Motor neuron (in vitro differentiated cells): ENCODE measurements at regions not wholly inside any gene's neighbourhood (a gene's known extent, or its start where the extent isn't known, plus 50 kb on each side); places are given as distances from the start of the nearest gene placed in this dataset.

Experiments
- ATAC-seq, 8 experiments: fragments of 200-7000 bp; cut with Tn5 transposase; replicated peaks in 6 of 8; 2 replicates each; pipeline ENCODE4 v1.8.0; 2021; ENCODE audit warnings: mild to moderate bottlenecking in 8 of 8, moderate library complexity in 8 of 8
- H3K27ac ChIP-seq, 2 donors: fragments of 250-450 bp; sonication (Bioruptor Pico); 2 replicates each; pipeline ENCODE4 v1.9.0; 2021; ENCODE audit warnings: antibody characterized with exemption in 2 of 2, mild to moderate bottlenecking in 2 of 2, moderate library complexity in 1 of 2
- H3K4me1 ChIP-seq, 2 donors: fragments of 250-450 bp; sonication (Bioruptor Pico); replicated peaks in 1 of 2; 2 replicates each; pipeline ENCODE4 v1.6.1; 2021; ENCODE audit warnings: antibody characterized with exemption in 2 of 2, mild to moderate bottlenecking in 2 of 2, moderate library complexity in 1 of 2
- H3K4me3 ChIP-seq, 5 donors: fragments of 250-450 bp; sonication (Bioruptor Pico); 2 replicates each; pipeline ENCODE4 v1.9.0; 2021; ENCODE audit warnings: antibody characterized with exemption in 5 of 5, mild to moderate bottlenecking in 5 of 5, moderate library complexity in 4 of 5
- WGBS, 10 experiments: fragments of 450-650 bp; shearing (Covaris generic); methylation state at CpG; one replicate each; pipeline ENCODE4 v1.0.0; 2022; 5-methylcytosine and 5-hydroxymethylcytosine counted together
- in situ Hi-C, 9 experiments: fragments of 400-800 bp; cut with MboI; loops; one replicate each; pipeline ENCODE4 v1.15.0; 2021; ENCODE audit warnings: low sequenced_read_pairs in 9 of 9, low pct_unique_long_range_greater_than_20kb in 2 of 9; ENCODE audit not compliant: unreplicated experiment in 9 of 9

GRCh38 chr7:80334196-80334595 is 177.7 kb downstream of the GNAT3 start:
- H3K4me3 ChIP-seq: no peak overlapping the region
- ATAC-seq: peak in 2 of 8 experiments; percentile 48 to 50
- H3K4me1 ChIP-seq: peaks cover 0 to 9% of the 10 kb centered on the region in 2 donors
- in situ Hi-C loops: no loop called here
- no peak overlapping the region for H3K27ac ChIP-seq
- WGBS, 10 experiments: 100% methylated on average over 1 of the region's 1 CpG; no CpG with 5 or more reads in 5 of the 10 experiments

- Histone ChIP-seq H3K27ac (no peak overlapping the region), H3K4me1 (peaks cover 0 to 9% of the 10 kb centered on the region in 2 donors), H3K4me3 (no peak overlapping the region)
- in situ Hi-C loops: no loop called here
- ATAC-seq: peak in 4 of 8 experiments; percentile 30 to 90 (median 54)
- 14 to 100% (median 86%) methylated on average over 1 of the region's 1 CpG; no CpG with 5 or more reads in 5 of the 10 experiments for WGBS, 10 experiments
Observed at GRCh38 chr7:80333040-80333439, 178.8 kb downstream of the GNAT3 start.

- Histone ChIP-seq H3K4me1 (peaks cover 0 to 3% of the 10 kb centered on the region in 2 donors), H3K4me3 (no peak overlapping the region), H3K27ac (no peak overlapping the region)
- in situ Hi-C loops: no loop called here
- ATAC-seq: no peak
Observed at GRCh38 chr7:80330434-80330833, 181.4 kb downstream of the GNAT3 start.

- H3K4me3 ChIP-seq: no peak overlapping the region
- H3K27ac ChIP-seq: no peak overlapping the region
- no peaks in the 10 kb centered on the region for H3K4me1 ChIP-seq
- no peak for ATAC-seq
- in situ Hi-C loops: no loop called here
- WGBS, 10 experiments: 10 to 93% (median 84%) methylated on average over 1 to 3 of the region's 3 CpGs
Observed at GRCh38 chr7:80324032-80324431, 187.8 kb downstream of the GNAT3 start.

DNA sequence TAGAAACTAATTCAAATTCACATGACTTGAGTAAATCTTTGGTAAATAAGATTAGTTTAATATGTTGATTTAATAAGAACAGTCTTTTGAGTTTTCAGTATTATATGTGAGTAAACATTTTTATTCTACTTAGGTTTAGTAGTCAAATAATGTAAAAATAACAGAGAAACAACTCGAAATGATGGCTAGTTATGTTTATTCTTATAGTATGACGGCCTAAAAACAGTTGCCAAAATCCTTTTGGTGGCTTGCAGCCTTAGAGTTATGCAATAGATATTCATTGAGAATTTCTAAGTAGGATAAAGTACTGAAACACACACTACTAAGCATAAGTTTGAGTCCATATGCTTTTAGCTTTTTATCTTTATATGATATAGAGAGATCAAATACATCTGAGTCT is 184.8 kb downstream of the GNAI1 start:
- ATAC-seq: no peak
- Histone ChIP-seq H3K4me3 (no peak overlapping the region), H3K4me1 (no peaks in the 10 kb centered on the region), H3K27ac (no peak overlapping the region)
- WGBS, 10 experiments: 0 to 81% (median 57%) methylated on average over 1 to 2 of the region's 2 CpGs; no CpG with 5 or more reads in 1 of the 10 experiments
- in situ Hi-C loops: no loop called here

GRCh38 chr7:80318081-80318480 is 183.4 kb downstream of the GNAI1 start:
- in situ Hi-C loops: no loop called here
- Histone ChIP-seq H3K4me3 (no peak overlapping the region), H3K4me1 (no peaks in the 10 kb centered on the region), H3K27ac (no peak overlapping the region)
- ATAC-seq: no peak
- 56 to 100% (median 87%) methylated on average over 1 to 3 of the region's 3 CpGs; no CpG with 5 or more reads in 4 of the 10 experiments for WGBS, 10 experiments

GRCh38 chr7:80316811-80317210 is 182.2 kb downstream of the GNAI1 start:
- H3K4me1 ChIP-seq: peaks cover 0 to 7% of the 10 kb centered on the region in 2 donors
- no peak overlapping the region for H3K27ac ChIP-seq
- in situ Hi-C loops: no loop called here
- ATAC-seq: no peak
- no peak overlapping the region for H3K4me3 ChIP-seq
- WGBS, 10 experiments: 40 to 100% (median 80%) methylated on average over 1 to 2 of the region's 2 CpGs; no CpG with 5 or more reads in 1 of the 10 experiments

- 57 to 100% (median 90%) methylated on average over 1 to 3 of the region's 3 CpGs; no CpG with 5 or more reads in 2 of the 10 experiments for WGBS, 10 experiments
- ATAC-seq: no peak
Observed at GRCh38 chr7:80313716-80314115, 179.1 kb downstream of the GNAI1 start.

DNA sequence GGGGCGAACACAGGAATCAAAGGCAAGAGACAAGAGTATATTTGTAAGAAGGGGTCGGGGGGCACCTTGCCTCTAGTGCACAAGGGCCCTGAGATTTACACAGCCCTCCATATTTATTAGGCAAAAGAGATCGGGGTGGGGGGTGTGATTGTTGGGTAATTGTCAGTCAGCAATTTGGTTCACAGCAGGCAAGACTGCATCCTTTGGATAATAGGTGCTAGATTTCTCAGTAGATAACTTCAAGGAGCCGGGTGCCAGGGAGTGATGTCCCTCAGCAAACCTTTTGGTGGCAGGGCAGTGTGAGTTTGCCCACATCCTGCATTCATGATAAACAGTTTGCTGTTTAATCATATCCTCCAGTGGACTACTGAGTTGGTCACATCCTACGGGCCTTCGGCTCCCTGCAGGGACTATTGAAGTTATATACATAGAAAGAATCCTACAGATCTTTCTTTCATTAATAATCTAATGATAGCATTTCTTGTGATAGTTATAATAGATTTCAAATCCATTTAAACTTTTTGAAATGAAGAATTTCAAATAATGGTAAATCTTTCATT is 178.5 kb downstream of the GNAI1 start:
- H3K4me1 ChIP-seq: peaks cover 0 to 9% of the 10 kb centered on the region in 2 donors
- no peak overlapping the region for H3K27ac ChIP-seq
- no peak for ATAC-seq
- no peak overlapping the region for H3K4me3 ChIP-seq
- 78 to 100% (median 92%) methylated on average over 1 to 5 of the region's 6 CpGs; no CpG with 5 or more reads in 4 of the 10 experiments for WGBS, 10 experiments
- in situ Hi-C loops: no loop called here

More at GRCh38 chr7:80313716-80314115, 179.1 kb downstream of the GNAI1 start:
- H3K4me1 ChIP-seq: peaks cover 0 to 9% of the 10 kb centered on the region in 2 donors
- H3K27ac ChIP-seq: no peak overlapping the region
- in situ Hi-C loops: no loop called here
- no peak overlapping the region for H3K4me3 ChIP-seq

DNA sequence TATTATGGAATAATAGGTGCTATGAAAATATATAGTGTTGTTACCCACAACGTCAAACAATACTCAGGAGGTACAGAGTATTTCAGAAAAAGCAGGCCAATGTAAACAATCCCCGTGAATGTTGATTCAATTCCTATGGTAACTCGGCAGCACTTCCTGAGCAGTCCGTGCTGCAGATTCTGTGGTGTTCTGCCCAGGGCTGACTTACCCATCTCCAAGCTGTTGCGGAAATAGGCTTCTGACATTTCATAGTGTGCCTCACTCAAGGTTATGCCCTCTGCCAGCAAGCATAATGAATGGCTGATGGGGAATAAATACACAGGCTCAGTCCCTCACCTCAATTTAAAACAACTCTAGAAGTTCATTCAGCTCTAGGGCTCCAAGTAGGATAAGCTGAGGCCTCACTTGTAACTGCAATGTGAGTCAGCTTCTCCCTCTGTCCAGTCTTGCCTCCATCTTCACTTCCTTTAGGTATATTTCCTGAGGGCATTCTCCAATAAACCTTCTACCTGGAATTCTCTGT is 177.6 kb downstream of the GNAI1 start:
- H3K4me1 ChIP-seq: peaks cover 6 to 10% of the 10 kb centered on the region in 2 donors
- H3K4me3 ChIP-seq: no peak overlapping the region
- WGBS, 10 experiments: 0 to 92% (median 50%) methylated on average over 1 to 4 of the region's 5 CpGs; no CpG with 5 or more reads in 3 of the 10 experiments
- H3K27ac ChIP-seq: no peak overlapping the region
- in situ Hi-C loops: no loop called here
- peak in 6 of 8 experiments; percentile 55 to 98 (median 94) for ATAC-seq

DNA sequence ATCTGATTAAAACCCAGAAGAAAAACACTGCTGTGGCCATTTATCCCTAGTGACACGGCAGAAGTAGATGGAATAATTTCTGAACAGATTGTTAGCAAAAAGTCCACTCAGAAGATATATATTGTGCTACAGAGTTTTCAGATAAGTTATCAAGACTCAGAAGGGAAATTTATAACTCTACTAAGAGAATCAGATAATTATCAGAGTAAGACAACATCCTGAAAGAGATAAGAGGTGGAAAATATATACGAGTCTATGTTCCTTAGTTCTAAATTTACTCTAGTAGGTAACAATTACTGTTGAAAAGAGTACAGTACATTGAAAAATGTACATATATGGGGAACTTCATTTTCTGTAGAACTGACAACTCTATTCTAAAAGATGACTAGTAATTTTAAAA is 176.7 kb downstream of the GNAI1 start:
- WGBS, 10 experiments: 57 to 95% (median 88%) methylated on average over 2 of the region's 2 CpGs; no CpG with 5 or more reads in 2 of the 10 experiments
- ATAC-seq: no peak
- Histone ChIP-seq H3K27ac (no peak overlapping the region), H3K4me3 (no peak overlapping the region), H3K4me1 (peaks cover 8 to 12% of the 10 kb centered on the region in 2 donors)
- in situ Hi-C loops: no loop called here

GRCh38 chr7:80309971-80310549 is 175.4 kb downstream of the GNAI1 start:
- WGBS, 10 experiments: 69 to 100% (median 98%) methylated on average over 1 to 4 of the region's 4 CpGs; no CpG with 5 or more reads in 1 of the 10 experiments
- ATAC-seq: no peak
- Histone ChIP-seq H3K27ac (no peak overlapping the region), H3K4me3 (no peak overlapping the region), H3K4me1 (peaks cover 8 to 12% of the 10 kb centered on the region in 2 donors)
- in situ Hi-C loops: no loop called here

GRCh38 chr7:80309377-80309776 is 174.7 kb downstream of the GNAI1 start:
- WGBS, 10 experiments: 80 to 100% (median 92%) methylated on average over 1 to 3 of the region's 3 CpGs
- no peak overlapping the region for H3K4me3 ChIP-seq
- ATAC-seq: no peak
- H3K27ac ChIP-seq: no peak overlapping the region
- H3K4me1 ChIP-seq: peaks cover 8 to 12% of the 10 kb centered on the region in 2 donors
- in situ Hi-C loops: no loop called here
